T follicular helper cell (primary cell): ENCODE measurements at regions not wholly inside any gene's neighbourhood (a gene's known extent, or its start where the extent isn't known, plus 50 kb on each side); places are given as distances from the start of the nearest gene placed in this dataset.

Source experiments
- DNase-seq: peaks from one replicate; pipeline ENCODE4 v3.0.0-alpha.2; 2020; ENCODE audit warnings: low read depth

DNA sequence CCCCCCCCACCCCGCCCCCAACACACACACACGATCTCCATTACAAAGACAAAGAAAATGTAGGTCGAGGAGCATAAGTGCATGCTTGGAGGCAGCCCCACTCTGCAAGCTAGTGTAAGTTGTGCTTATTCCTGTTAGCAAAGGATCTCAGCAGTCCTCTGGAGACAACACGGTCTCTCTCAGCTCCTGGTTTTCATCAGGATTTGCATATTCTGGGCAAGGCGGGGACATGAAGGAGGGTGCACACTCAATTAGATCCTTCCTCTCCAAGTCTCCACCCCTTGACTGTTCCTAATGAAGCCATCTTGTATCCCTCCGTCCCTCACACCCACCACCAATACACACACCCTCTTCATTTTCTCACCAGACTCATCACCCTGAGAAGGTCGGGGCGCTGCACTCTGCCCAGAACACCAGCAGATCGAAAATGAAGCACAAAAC lies 63.8 kb downstream of the MRPL46 start:
- no peak for DNase-seq

DNA sequence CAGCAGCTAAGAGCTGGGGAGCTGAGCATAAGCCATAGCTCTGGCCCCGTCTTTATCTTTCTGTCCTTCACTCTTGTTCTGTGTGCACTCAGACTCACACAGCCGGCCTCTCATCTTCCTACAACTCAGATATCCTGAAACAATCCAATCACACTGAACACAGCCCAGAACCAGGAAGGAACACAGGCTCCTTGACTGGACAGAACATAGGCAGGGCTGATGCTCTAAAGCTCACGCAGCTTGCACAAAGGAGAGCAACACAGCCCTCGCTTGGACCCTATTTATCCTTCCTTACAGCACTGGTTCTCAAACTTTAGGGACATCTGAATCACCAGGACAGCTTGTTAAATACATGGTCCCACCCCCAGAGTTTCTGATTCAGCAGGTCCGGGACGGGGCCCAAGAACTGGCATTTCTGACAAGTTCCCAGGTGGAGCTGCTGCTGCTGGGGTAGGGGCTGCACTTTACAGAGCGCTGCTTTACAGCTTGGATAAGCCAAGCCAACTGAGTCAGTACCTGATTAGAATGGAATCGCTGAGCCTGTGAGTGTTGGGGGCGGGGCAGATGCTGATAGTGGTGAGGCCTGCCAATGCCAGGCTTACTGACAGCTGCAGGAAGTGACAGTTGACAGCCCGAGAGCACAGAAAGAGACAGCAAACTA lies 65.1 kb downstream of the MRPL46 start:
- no peak for DNase-seq

GRCh38 chr15:88401251-88401995 lies 65.8 kb downstream of the MRPL46 start:
- DNase-seq, result no peak

- no peak for DNase-seq
These were observed 66.5 kb downstream of the MRPL46 start for GRCh38 chr15:88400591-88401250.

DNA sequence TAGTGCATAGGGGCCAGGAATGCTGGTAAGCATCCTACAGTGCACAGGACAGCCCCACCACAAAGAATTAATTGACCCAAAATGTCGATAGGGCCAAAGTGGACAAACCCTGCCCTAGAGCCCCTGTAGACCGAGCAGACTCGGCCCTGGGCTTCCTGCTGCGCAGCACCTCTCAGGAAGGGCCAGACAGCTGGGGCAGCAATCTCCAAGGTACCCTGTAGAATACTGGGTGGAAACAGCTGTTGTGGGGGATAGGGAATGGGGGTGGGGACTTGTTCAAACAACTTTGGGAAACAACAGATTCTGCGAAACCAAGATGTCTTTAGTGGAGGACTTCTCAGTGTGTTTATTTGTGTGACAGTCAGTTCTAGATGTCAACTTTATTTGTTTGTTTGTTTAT lies 67.1 kb downstream of the MRPL46 start:
- no peak for DNase-seq

DNA sequence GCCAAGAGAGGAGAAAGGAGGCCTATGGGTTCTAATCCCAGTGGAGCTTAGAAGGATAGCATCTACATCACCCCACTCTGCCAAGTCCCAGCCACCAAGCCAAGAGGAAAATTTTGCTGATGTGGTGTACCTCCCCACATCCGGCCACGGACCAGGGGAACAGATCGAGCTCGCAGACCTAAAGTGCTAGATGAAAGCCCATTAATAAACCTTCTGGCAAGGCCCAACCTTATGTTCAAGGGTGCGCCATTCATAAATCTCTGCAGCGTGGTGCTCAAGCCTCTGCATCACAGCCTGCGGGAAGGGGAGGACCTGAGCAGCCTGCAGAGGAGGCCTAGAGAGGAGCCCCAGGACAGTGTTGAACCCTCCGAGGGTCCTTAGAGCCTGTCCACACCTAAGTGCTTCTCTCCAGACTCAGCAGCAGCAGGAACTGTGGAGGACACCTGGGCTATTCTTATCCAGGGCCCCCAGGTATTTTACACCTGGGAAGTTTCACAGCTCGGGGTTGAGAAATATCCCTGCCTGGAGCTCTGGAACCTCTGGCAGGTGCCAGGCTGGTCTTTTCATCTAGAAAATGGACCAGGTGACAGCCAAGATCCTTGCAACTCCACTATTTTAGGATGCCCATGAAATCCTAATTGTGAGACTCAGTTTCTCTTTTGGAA lies 68.0 kb downstream of the MRPL46 start:
- no peak for DNase-seq

GRCh38 chr15:88398011-88398410 lies 69.2 kb downstream of the MRPL46 start:
- no peak for DNase-seq

- DNase-seq, result no peak
These were observed 69.7 kb downstream of the MRPL46 start for GRCh38 chr15:88397506-88397905.

DNA sequence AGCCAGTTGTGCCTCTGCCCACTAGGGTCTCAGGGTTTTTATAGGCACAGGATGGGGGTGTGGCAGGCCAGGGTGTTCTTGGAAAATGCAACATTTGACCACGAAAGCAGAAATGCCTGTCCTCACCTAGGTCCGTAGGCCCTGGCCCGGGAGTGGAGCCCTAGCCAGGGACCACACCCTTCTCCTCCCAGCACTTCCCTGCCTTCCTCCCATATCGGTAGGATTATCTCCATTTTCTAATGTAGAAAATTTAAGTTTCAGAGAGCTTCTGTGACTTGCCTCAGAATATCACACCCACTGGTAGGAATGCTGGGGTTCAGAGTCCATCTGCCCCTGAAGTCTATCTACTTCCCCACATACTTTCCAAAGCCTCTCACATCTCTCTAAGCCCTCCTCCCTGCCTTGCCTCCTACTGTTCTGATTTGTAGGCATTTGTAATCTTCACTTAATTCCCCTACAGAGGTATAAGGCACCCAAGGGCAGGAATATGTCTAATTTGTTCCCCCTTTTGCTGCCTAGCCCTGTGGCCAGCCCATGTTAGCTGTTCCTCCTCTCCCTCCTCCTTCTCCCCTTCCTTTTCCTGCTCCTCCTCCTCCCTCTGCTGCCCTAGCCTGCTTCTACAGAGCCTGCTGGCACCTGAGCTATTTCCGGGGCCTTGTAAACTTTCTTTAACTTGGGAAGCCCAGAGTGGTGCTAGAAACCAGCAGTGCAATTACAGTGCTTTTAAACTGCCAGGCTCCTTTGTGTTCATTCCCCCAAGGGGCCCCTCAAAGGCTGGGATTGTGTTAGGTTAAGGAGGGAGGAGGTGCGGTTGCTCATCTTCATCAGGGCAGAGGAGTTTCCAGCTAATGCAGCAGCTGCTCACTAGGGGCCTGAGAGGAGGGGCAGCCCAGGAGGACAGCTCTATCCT lies 71.1 kb downstream of the MRPL46 start:
- no peak for DNase-seq

GRCh38 chr15:88395241-88395640 lies 71.9 kb downstream of the MRPL46 start:
- no peak for DNase-seq

DNA sequence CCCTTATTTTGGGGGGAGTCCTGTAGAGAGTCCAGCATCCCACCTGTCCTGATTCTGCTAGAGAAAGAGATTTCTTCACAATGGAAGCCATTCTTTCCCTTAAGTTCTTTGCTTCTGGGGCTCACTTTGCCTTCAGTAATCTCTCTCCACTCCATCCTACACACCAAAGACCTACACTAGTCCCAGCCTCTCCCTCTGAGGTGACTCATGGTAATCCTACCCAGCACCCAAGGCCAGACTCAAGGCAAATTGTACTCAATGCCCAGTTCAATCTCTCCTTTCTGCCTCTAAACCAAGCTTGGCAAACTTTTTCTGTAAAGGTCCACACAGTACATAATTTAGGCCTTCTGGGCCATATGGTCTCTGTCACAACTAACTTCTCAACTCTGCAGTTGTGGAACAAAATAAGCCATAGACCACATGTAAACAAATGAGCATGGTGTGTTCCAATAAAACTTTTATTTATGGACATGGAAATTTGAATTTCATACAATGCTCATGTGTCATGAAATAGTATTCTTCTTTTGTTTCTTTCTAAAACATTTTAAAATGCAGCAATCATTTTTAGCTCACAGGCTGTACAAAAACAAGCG lies 72.5 kb downstream of the MRPL46 start:
- no peak for DNase-seq

- no peak for DNase-seq
These were observed 73.3 kb downstream of the MRPL46 start for GRCh38 chr15:88393719-88394519.

DNA sequence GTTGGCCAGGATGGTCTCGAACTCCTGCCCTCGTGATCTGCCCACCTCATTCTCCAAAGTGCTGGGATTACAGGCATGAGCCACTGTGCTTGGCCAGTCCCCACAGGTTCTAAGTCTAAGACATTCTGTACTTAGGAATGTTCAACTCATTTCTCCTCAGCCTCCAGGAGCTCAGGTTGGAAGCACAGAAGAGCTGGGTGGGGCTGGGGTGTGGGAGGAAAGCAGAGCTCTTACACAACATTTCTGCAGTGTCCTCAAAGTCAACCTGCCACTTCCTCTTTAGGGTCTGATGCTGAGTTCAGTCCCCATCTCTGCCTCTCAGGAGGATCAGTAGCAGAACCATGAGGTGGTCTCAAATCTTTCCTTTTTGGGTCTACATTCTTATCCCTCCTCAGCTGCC lies 75.5 kb downstream of the MRPL46 start:
- no peak for DNase-seq

GRCh38 chr15:88391006-88391405 lies 76.2 kb downstream of the MRPL46 start:
- DNase-seq, result no peak

DNA sequence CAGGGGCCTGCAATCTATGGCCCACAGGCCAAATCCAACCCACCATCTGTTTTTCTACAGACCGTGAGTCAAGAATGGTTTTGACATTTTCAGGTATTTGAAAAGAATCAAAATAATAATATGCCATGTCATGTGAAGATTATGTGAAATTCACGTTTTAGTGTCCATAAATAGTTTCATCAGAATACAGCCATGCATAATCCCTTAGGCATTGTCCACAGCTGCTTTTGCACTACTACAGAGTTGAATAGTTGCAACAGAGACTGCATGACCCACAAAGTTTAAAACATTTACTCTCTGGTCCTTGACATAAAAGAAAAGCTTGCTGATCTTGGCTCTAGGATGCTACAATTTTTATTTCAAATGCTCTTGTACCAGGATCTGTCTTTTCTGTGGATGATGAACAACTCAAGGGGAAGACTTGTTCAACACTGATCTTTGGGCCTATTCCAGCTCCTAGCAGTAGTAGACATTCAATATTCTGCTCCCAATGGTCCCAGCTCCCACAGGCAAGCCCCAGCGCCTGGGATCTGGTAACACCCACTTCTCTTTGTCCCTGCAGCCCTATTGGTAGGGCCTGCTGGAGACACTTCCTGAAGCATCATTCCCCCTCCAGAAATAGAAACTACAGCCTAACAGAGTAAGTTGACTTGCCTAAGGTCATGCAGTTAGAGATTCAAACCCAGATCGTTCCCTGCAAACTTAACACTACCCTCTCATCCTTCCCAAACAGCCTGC lies 76.9 kb downstream of the MRPL46 start:
- no peak for DNase-seq

- no peak for DNase-seq
These were observed 78.1 kb downstream of the MRPL46 start for GRCh38 chr15:88389120-88389519.

DNA sequence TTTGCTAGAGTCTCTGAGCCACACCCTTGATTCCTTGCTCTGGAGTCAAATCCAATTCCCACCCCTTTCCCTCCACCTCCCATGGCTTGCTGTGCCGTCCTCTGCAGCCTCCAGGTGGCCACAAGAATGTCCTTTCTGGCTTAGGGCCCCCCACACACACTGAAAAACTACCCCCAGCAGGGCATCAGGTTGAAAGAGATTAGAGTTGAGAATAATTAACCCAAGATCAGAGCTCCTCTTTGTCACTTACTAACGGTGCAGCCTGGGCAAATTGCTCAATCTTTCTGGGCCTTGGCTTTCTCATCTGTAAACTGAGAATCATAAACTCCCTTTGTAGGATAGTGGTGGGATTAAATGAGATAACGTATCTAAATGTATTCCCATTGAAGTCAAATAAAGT lies 78.5 kb downstream of the MRPL46 start:
- no peak for DNase-seq

- no peak for DNase-seq
These were observed 82.0 kb downstream of the MRPL46 start for GRCh38 chr15:88385078-88385700.

DNA sequence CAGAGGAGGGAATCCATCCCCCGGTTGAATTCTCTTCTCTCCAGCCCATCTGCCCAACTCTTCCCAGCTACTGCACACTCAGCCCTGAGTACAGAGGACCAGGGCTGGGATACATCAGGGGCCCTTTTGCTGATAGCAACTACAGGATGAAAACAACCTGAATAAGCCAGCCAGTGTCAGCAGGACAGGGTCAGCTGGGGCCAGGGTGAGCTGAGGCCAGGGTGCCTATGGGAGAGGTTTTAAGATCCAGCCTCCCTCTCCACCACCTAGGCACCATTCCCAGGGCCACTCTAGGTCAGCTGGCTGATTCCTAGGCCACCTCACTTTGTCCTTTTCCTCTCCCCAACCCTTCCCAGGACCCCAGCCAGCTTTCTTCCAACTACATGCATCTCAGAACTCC lies 83.8 kb downstream of the MRPL46 start:
- DNase-seq, result no peak
